PC-9 (cell line): ENCODE measurements at regions not wholly inside any gene's neighbourhood (a gene's known extent, or its start where the extent isn't known, plus 50 kb on each side); places are given as distances from the start of the nearest gene placed in this dataset.

ENCODE experiments used
- CTCF ChIP-seq: fragments of 200-600 bp; sonication (generic); conservative IDR thresholded peaks from 2 replicates; pipeline ENCODE4 v1.6.1; 2017; ENCODE audit warnings: mixed run types, antibody characterized with exemption, mild to moderate bottlenecking, moderate library complexity
- EZH2 ChIP-seq: fragments of 200-600 bp; sonication (generic); IDR thresholded peaks from 2 replicates; pipeline ENCODE4 v1.8.0; 2017; ENCODE audit warnings: antibody characterized with exemption, low read depth

- no peak for TF ChIP-seq EZH2
- no peak for TF ChIP-seq CTCF
These were observed 167.4 kb upstream of the SVIL start for GRCh38 chr10:29802171-29802570.
